HFFc6 (cell line): ENCODE measurements at regions not wholly inside any gene's neighbourhood (a gene's known extent, or its start where the extent isn't known, plus 50 kb on each side); places are given as distances from the start of the nearest gene placed in this dataset.

Source experiments
- DNase-seq: peaks from one replicate; pipeline ENCODE4 v3.0.0-alpha.2; 2018
- H3K27ac Mint-ChIP-seq: 2 replicates; pipeline ENCODE4 v1.8.0; 2020; ENCODE audit warnings: mild to moderate bottlenecking, mixed read lengths
- H3K27me3 Mint-ChIP-seq: 2 replicates; pipeline ENCODE4 v1.8.0; 2021; ENCODE audit warnings: mild to moderate bottlenecking, moderate library complexity, mixed read lengths; ENCODE audit not compliant: insufficient read depth
- H3K36me3 Mint-ChIP-seq: 2 replicates; pipeline ENCODE4 v1.8.0; 2021; ENCODE audit warnings: low read depth, mixed read lengths
- H3K4me1 Mint-ChIP-seq: 2 replicates; pipeline ENCODE4 v1.8.0; 2020; ENCODE audit warnings: low read depth, mixed read lengths
- H3K4me3 Mint-ChIP-seq: 2 replicates; pipeline ENCODE4 v1.8.0; 2020; ENCODE audit warnings: mild to moderate bottlenecking, moderate library complexity, mixed read lengths
- H3K9me3 Mint-ChIP-seq: 2 replicates; pipeline ENCODE4 v1.8.0; 2020; ENCODE audit warnings: mild to moderate bottlenecking, mixed read lengths
- TF ChIP-seq, protein P1 (sequence below): fragments of 200-600 bp; sonication (generic); IDR thresholded peaks from 2 replicates; pipeline ENCODE4 v1.5.0; 2021; ENCODE audit warnings: antibody characterized with exemption, mild to moderate bottlenecking

- TF ChIP-seq, protein P1, sequence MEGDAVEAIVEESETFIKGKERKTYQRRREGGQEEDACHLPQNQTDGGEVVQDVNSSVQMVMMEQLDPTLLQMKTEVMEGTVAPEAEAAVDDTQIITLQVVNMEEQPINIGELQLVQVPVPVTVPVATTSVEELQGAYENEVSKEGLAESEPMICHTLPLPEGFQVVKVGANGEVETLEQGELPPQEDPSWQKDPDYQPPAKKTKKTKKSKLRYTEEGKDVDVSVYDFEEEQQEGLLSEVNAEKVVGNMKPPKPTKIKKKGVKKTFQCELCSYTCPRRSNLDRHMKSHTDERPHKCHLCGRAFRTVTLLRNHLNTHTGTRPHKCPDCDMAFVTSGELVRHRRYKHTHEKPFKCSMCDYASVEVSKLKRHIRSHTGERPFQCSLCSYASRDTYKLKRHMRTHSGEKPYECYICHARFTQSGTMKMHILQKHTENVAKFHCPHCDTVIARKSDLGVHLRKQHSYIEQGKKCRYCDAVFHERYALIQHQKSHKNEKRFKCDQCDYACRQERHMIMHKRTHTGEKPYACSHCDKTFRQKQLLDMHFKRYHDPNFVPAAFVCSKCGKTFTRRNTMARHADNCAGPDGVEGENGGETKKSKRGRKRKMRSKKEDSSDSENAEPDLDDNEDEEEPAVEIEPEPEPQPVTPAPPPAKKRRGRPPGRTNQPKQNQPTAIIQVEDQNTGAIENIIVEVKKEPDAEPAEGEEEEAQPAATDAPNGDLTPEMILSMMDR, result no peak
- no peak overlapping the region for H3K27ac Mint-ChIP-seq
- peaks cover 5% of the 10 kb centered on the region; the same call in 1 of the 2 replicates for H3K27me3 Mint-ChIP-seq
- H3K36me3 Mint-ChIP-seq, result no peaks in the 10 kb centered on the region
- no peaks in the 10 kb centered on the region for H3K4me1 Mint-ChIP-seq
- H3K4me3 Mint-ChIP-seq, result no peak overlapping the region
- no peak for DNase-seq
- no peaks in the 10 kb centered on the region for H3K9me3 Mint-ChIP-seq
These were observed 450.1 kb downstream of the COL12A1 start for GRCh38 chr6:74755778-74756177.

DNA sequence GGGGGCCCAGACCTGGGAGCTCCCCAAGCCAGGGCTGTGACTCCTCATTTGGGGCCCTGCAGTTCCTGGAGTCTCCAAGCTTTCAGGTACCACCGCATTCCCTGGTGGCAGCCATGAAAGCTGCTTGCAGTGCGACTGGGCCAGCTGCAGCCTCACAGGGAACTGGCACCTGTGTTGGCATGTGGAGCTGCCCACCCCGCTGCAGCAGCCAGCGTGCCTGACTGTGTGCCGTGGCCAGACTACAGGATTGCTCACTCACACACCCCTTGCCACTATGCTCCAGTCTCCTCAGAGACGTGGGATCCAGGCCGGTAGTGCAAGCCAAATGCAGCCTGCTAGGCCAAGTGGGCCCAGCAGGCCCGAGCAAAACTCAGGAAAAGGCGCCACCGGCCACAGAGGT lies 450.7 kb downstream of the COL12A1 start:
- Mint-ChIP-seq H3K9me3 (no peaks in the 10 kb centered on the region), H3K27ac (no peak overlapping the region), H3K4me1 (no peaks in the 10 kb centered on the region), H3K36me3 (no peaks in the 10 kb centered on the region), H3K4me3 (no peak overlapping the region), H3K27me3 (peaks cover 5% of the 10 kb centered on the region; the same call in 1 of the 2 replicates)
- DNase-seq, result no peak
- TF ChIP-seq, protein P1, result no peak

- peaks cover 3% of the 10 kb centered on the region; the same call in 1 of the 2 replicates for H3K27me3 Mint-ChIP-seq
- DNase-seq, result no peak
- peaks cover 6% of the 10 kb centered on the region; the same call in 1 of the 2 replicates for H3K4me1 Mint-ChIP-seq
- no peak overlapping the region for H3K4me3 Mint-ChIP-seq
- H3K9me3 Mint-ChIP-seq, result no peaks in the 10 kb centered on the region
- H3K36me3 Mint-ChIP-seq, result no peaks in the 10 kb centered on the region
- H3K27ac Mint-ChIP-seq, result no peak overlapping the region
- TF ChIP-seq, protein P1, result no peak
These were observed 451.8 kb downstream of the COL12A1 start for GRCh38 chr6:74753883-74754600.

- H3K4me3 Mint-ChIP-seq, result no peak overlapping the region
- peaks cover 3% of the 10 kb centered on the region; the same call in 1 of the 2 replicates for H3K27me3 Mint-ChIP-seq
- H3K27ac Mint-ChIP-seq, result no peak overlapping the region
- peaks cover 6% of the 10 kb centered on the region; the same call in 1 of the 2 replicates for H3K4me1 Mint-ChIP-seq
- TF ChIP-seq, protein P1, result no peak
- H3K9me3 Mint-ChIP-seq, result no peaks in the 10 kb centered on the region
- DNase-seq, result no peak
- H3K36me3 Mint-ChIP-seq, result no peaks in the 10 kb centered on the region
These were observed 453.6 kb downstream of the COL12A1 start for GRCh38 chr6:74752303-74752702.

- no peak overlapping the region for H3K27ac Mint-ChIP-seq
- TF ChIP-seq, protein P1, result no peak
- H3K4me3 Mint-ChIP-seq, result no peak overlapping the region
- H3K9me3 Mint-ChIP-seq, result no peaks in the 10 kb centered on the region
- no peaks in the 10 kb centered on the region for H3K36me3 Mint-ChIP-seq
- DNase-seq, result no peak
- H3K4me1 Mint-ChIP-seq, result peaks cover 6% of the 10 kb centered on the region; the same call in 1 of the 2 replicates
- H3K27me3 Mint-ChIP-seq, result peaks cover 2% of the 10 kb centered on the region; the same call in 1 of the 2 replicates
These were observed 455.0 kb downstream of the COL12A1 start for GRCh38 chr6:74750826-74751225.
